PC-9 (cell line): ENCODE measurements at regions not wholly inside any gene's neighbourhood (a gene's known extent, or its start where the extent isn't known, plus 50 kb on each side); places are given as distances from the start of the nearest gene placed in this dataset.

Experiments used
- BruUV-seq: library from RNA; stranded (reverse); fragments of 400-500 nt; replicated peaks from 2 replicates; lab custom pipeline; 2021; lab: Mats Ljungman, UMichigan
- CTCF ChIA-PET: fragments of 300-600 bp; sonication (Branson Sonifier 250); formaldehyde crosslinking; loops from one replicate; lab custom pipeline; 2022; ENCODE audit warnings: antibody characterized with exemption; lab: Charles Lee
- POLR2A ChIA-PET: fragments of 300-600 bp; sonication (Branson Sonifier 250); formaldehyde crosslinking; loops from one replicate; lab custom pipeline; 2022; ENCODE audit warnings: antibody characterized with exemption; ENCODE audit not compliant: unreplicated experiment; lab: Charles Lee
- DNase-seq, 2 experiments: peaks; one replicate each; pipeline versions ENCODE4 v3.0.0 to v3.0.0-alpha.2; 2015 to 2022; ENCODE audit warnings: mixed read lengths in 1 of 2
- H2AFZ ChIP-seq: fragments of 200-600 bp; sonication (generic); 2 replicates; pipeline ENCODE4 v1.8.1; 2017; ENCODE audit warnings: antibody characterized with exemption
- H3F3A ChIP-seq: fragments of 200-600 bp; sonication (generic); 2 replicates; pipeline ENCODE4 v1.8.1; 2017; ENCODE audit warnings: antibody characterized with exemption, mild to moderate bottlenecking, low read depth; ENCODE audit not compliant: insufficient read depth
- H3K27ac ChIP-seq: fragments of 200-600 bp; sonication (generic); 2 replicates; pipeline ENCODE4 v1.6.1; 2016; ENCODE audit warnings: mixed run types
- H3K27me3 ChIP-seq: fragments of 200-600 bp; sonication (generic); 2 replicates; pipeline ENCODE4 v1.6.1; 2016; ENCODE audit warnings: low read depth, mixed run types; ENCODE audit not compliant: insufficient read depth
- H3K36me3 ChIP-seq: fragments of 200-600 bp; sonication (generic); 2 replicates; pipeline ENCODE4 v1.6.1; 2016; ENCODE audit warnings: low read depth, mixed run types
- H3K4me1 ChIP-seq: fragments of 200-600 bp; sonication (generic); replicated peaks from 2 replicates; pipeline ENCODE4 v1.6.1; 2016; ENCODE audit warnings: mixed run types; ENCODE audit not compliant: insufficient read depth
- H3K4me2 ChIP-seq: fragments of 200-600 bp; sonication (generic); 2 replicates; pipeline ENCODE4 v1.6.1; 2017; ENCODE audit warnings: mixed run types
- H3K4me3 ChIP-seq: fragments of 200-600 bp; sonication (generic); 2 replicates; pipeline ENCODE4 v1.6.1; 2016; ENCODE audit warnings: mixed run types
- H3K79me2 ChIP-seq: fragments of 200-600 bp; sonication (generic); 2 replicates; pipeline ENCODE4 v1.6.1; 2017; ENCODE audit warnings: low read depth, mixed run types
- H3K9me2 ChIP-seq: fragments of 200-600 bp; sonication (generic); 2 replicates; pipeline ENCODE4 v1.8.1; 2017; ENCODE audit warnings: mild to moderate bottlenecking; ENCODE audit not compliant: insufficient read depth
- H3K9me3 ChIP-seq: fragments of 200-600 bp; sonication (generic); 2 replicates; pipeline ENCODE4 v1.8.1; 2016; ENCODE audit warnings: low read depth; ENCODE audit not compliant: insufficient read depth
- H4K20me1 ChIP-seq: fragments of 200-600 bp; sonication (generic); 2 replicates; pipeline ENCODE4 v1.8.1; 2017; ENCODE audit not compliant: insufficient read depth
- CTCF ChIP-seq: fragments of 200-600 bp; sonication (generic); conservative IDR thresholded peaks from 2 replicates; pipeline ENCODE4 v1.6.1; 2017; ENCODE audit warnings: mixed run types, antibody characterized with exemption, mild to moderate bottlenecking, moderate library complexity
- EZH2 ChIP-seq: fragments of 200-600 bp; sonication (generic); IDR thresholded peaks from 2 replicates; pipeline ENCODE4 v1.8.0; 2017; ENCODE audit warnings: antibody characterized with exemption, low read depth
- intact Hi-C: fragments of 100-400 bp; cut with micrococcal nuclease; formaldehyde crosslinking; loops from one replicate; pipeline ENCODE4 v1.10.0; 2022; ENCODE audit not compliant: unreplicated experiment

GRCh38 chr3:156617781-156618180 is 56.6 kb upstream of the TIPARP start:
- H4K20me1 ChIP-seq, result no peaks in the 10 kb centered on the region
- H3K4me1 ChIP-seq, result peaks cover 34% of the 10 kb centered on the region
- no peaks in the 10 kb centered on the region for H3K9me3 ChIP-seq
- TF ChIP-seq EZH2, result no peak
- no peak for TF ChIP-seq CTCF
- ChIA-PET CTCF (no interaction called here), POLR2A (no interaction called here)
- no peaks in the 10 kb centered on the region for H3K27me3 ChIP-seq
- H2AFZ ChIP-seq, result no peak overlapping the region
- intact Hi-C loops, result no loop called here
- no peaks in the 10 kb centered on the region for H3K36me3 ChIP-seq
- no peaks in the 10 kb centered on the region for H3K9me2 ChIP-seq
- H3K4me3 ChIP-seq, result no peak overlapping the region
- peaks cover 18% of the 10 kb centered on the region for H3F3A ChIP-seq
- BruUV-seq, result no TSS peak
- no peak overlapping the region for H3K27ac ChIP-seq
- no peak overlapping the region for H3K4me2 ChIP-seq
- H3K79me2 ChIP-seq, result no peaks in the 10 kb centered on the region
- no peak for DNase-seq

- Histone ChIP-seq H2AFZ (no peak overlapping the region), H3K4me2 (no peak overlapping the region), H3K4me3 (no peak overlapping the region), H3K9me2 (no peaks in the 10 kb centered on the region), H3K36me3 (no peaks in the 10 kb centered on the region), H3K27me3 (no peaks in the 10 kb centered on the region), H3F3A (peaks cover 18% of the 10 kb centered on the region), H3K79me2 (no peaks in the 10 kb centered on the region), H4K20me1 (no peaks in the 10 kb centered on the region), H3K27ac (no peak overlapping the region), H3K4me1 (peaks cover 34% of the 10 kb centered on the region), H3K9me3 (no peaks in the 10 kb centered on the region)
- ChIA-PET POLR2A (no interaction called here), CTCF (no interaction called here)
- BruUV-seq, result no TSS peak
- TF ChIP-seq CTCF, result no peak
- TF ChIP-seq EZH2, result no peak
- intact Hi-C loops, result no loop called here
- DNase-seq, result no peak
Measured at GRCh38 chr3:156617145-156617544, 57.2 kb upstream of the TIPARP start.

- Histone ChIP-seq H3F3A (peaks cover 18% of the 10 kb centered on the region), H4K20me1 (no peaks in the 10 kb centered on the region), H3K9me3 (no peaks in the 10 kb centered on the region), H3K79me2 (no peaks in the 10 kb centered on the region), H2AFZ (no peak overlapping the region), H3K27ac (peak overlapping the region; percentile 52), H3K36me3 (no peaks in the 10 kb centered on the region), H3K4me3 (no peak overlapping the region), H3K9me2 (no peaks in the 10 kb centered on the region), H3K4me2 (no peak overlapping the region), H3K27me3 (no peaks in the 10 kb centered on the region), H3K4me1 (peaks cover 34% of the 10 kb centered on the region)
- ChIA-PET CTCF (no interaction called here), POLR2A (interaction anchor here (0.5 kb wide), 1 partner anchor 458 kb away, joined by 3 read pairs; no protein-coding TSS in a partner anchor)
- peak in 1 of 2 experiments; percentile 79 for DNase-seq
- intact Hi-C loops, result no loop called here
- TF ChIP-seq EZH2 (no peak), CTCF (no peak)
- BruUV-seq, result no TSS peak
Measured at GRCh38 chr3:156615592-156616173, 58.7 kb upstream of the TIPARP start.
